Loucy (cell line): ENCODE measurements at regions not wholly inside any gene's neighbourhood (a gene's known extent, or its start where the extent isn't known, plus 50 kb on each side); places are given as distances from the start of the nearest gene placed in this dataset.

ENCODE experiments used
- CTCF ChIP-seq: fragments of 200-600 bp; sonication (generic); conservative IDR thresholded peaks from 2 replicates; pipeline ENCODE4 v1.5.1; 2014; ENCODE audit warnings: mild to moderate bottlenecking, antibody characterized with exemption, low read length
- EZH2phosphoT487 ChIP-seq: fragments of 200-600 bp; IDR thresholded peaks from 2 replicates; pipeline ENCODE4 v1.6.1; 2018; ENCODE audit warnings: antibody characterized with exemption, mild to moderate bottlenecking, moderate library complexity, borderline replicate concordance

GRCh38 chr1:190685676-190686075 is 208.0 kb upstream of the BRINP3 start:
- no peak for TF ChIP-seq CTCF
- TF ChIP-seq EZH2phosphoT487: no peak
